Upper lobe of right lung (tissue), 1 donor: ENCODE measurements at regions not wholly inside any gene's neighbourhood (a gene's known extent, or its start where the extent isn't known, plus 50 kb on each side); places are given as distances from the start of the nearest gene placed in this dataset.

Source experiments
- ATAC-seq: fragments of 200-7000 bp; cut with Tn5 transposase; one replicate; pipeline ENCODE4 v1.9.1; 2020; ENCODE audit warnings: mild to moderate bottlenecking, moderate library complexity
- DNase-seq: peaks from one replicate; pipeline ENCODE4 v3.0.0-alpha.2; 2020
- H3K27ac ChIP-seq: fragments of 200-600 bp; one replicate; pipeline ENCODE4 v1.8.0; 2022
- H3K27me3 ChIP-seq: fragments of 200-600 bp; one replicate; pipeline ENCODE4 v1.8.0; 2022; ENCODE audit warnings: mild to moderate bottlenecking
- H3K36me3 ChIP-seq: fragments of 200-600 bp; one replicate; pipeline ENCODE4 v1.8.0; 2022
- H3K4me1 ChIP-seq: fragments of 200-600 bp; one replicate; pipeline ENCODE4 v1.8.0; 2022
- H3K4me3 ChIP-seq: fragments of 200-600 bp; one replicate; pipeline ENCODE4 v1.8.0; 2022; ENCODE audit warnings: mild to moderate bottlenecking
- H3K9me3 ChIP-seq: fragments of 200-600 bp; one replicate; pipeline ENCODE4 v1.8.0; 2022
- intact Hi-C: fragments of 100-400 bp; cut with DNase I; formaldehyde crosslinking; loops from one replicate; pipeline ENCODE4 v1.11.0; 2022
- TF ChIP-seq, protein P1 (sequence below): fragments of 200-600 bp; IDR thresholded peaks from one replicate; pipeline ENCODE4 v1.8.0; 2022; ENCODE audit warnings: antibody characterized with exemption
- donor health status: DM: no; HTN: yes; CAD: no; lungs with severe emphysema.

DNA sequence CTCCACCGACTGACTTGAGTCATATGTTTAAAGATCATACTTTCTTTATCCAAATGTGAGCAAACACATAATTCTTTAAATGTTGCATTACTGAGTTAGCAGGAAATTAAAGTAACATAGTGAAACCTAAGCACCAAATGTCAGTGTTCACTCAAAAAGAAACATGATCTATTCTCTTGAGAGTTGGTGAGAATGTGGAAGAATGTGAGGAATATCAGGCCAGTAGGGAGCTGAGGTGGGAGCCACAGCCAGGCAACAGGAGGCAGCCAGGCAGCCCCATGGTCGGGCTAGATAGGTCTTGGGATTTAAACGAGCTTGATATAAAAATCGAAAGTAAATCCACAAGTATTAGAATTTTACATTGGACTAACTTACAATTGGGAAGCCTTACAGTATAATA, 198.1 kb upstream of the SH3BP4 start:
- no peak overlapping the region for H3K4me3 ChIP-seq
- no peaks in the 10 kb centered on the region for H3K4me1 ChIP-seq
- intact Hi-C loops, result no loop called here
- no peaks in the 10 kb centered on the region for H3K9me3 ChIP-seq
- H3K36me3 ChIP-seq, result no peaks in the 10 kb centered on the region
- DNase-seq (no peak), ATAC-seq (no peak)
- H3K27ac ChIP-seq, result no peak overlapping the region
- no peaks in the 10 kb centered on the region for H3K27me3 ChIP-seq
- TF ChIP-seq, protein P1, sequence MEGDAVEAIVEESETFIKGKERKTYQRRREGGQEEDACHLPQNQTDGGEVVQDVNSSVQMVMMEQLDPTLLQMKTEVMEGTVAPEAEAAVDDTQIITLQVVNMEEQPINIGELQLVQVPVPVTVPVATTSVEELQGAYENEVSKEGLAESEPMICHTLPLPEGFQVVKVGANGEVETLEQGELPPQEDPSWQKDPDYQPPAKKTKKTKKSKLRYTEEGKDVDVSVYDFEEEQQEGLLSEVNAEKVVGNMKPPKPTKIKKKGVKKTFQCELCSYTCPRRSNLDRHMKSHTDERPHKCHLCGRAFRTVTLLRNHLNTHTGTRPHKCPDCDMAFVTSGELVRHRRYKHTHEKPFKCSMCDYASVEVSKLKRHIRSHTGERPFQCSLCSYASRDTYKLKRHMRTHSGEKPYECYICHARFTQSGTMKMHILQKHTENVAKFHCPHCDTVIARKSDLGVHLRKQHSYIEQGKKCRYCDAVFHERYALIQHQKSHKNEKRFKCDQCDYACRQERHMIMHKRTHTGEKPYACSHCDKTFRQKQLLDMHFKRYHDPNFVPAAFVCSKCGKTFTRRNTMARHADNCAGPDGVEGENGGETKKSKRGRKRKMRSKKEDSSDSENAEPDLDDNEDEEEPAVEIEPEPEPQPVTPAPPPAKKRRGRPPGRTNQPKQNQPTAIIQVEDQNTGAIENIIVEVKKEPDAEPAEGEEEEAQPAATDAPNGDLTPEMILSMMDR, result no peak

DNA sequence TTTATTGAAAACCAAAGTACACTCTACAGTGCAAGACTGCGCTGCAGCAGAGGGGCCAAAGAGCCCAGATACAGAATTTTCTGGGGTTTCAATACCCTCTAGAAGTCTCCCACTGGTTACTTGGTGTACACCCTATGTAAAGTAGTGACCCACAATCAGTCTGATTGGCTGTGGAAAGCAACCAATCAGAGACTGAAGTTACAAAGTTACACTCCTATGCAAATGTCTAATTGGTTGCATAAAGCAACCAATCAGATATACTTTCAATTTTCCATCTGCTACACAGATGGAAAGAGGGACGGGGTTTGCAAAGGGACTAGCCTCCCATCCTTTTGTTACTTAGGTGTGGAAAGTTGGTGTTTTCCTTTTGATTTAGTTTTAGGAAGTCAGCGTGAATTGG, 198.9 kb upstream of the SH3BP4 start:
- Histone ChIP-seq H3K27ac (no peak overlapping the region), H3K4me1 (no peaks in the 10 kb centered on the region), H3K36me3 (no peaks in the 10 kb centered on the region), H3K9me3 (no peaks in the 10 kb centered on the region), H3K27me3 (no peaks in the 10 kb centered on the region), H3K4me3 (no peak overlapping the region)
- TF ChIP-seq, protein P1, result no peak
- ATAC-seq (no peak), DNase-seq (no peak)
- intact Hi-C loops, result no loop called here

DNA sequence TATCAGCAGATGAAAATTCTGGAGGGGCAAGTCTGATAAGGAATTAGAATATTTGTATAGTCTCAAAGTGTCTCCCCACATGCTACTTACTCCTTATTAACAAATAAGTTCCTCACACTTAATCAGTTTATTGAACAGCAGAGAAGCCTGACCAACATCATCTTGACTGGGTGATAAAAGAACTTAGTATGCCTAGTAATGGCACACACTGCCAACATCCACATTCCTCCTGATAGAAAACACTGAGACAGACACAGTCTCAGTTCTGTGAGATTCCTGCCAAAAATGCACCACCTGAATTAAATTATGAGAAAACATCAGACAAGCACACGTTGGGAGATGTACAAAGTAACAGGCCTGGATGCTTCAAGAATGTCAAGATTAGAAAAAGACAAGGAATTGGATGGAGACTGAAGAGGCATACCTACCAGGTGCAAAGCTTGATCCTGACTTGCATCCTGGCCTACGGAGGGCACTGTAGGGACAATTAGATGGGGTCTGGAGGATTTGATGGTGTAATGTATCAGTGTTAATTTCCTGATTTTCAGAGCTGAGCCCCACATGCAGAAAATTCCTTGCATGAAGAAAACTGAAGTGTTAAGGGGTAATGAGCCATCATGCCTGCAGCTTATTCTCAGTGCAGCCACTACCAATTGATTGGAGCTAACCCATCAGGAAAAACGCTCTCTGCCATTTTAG, 200.4 kb upstream of the SH3BP4 start:
- Histone ChIP-seq H3K36me3 (no peaks in the 10 kb centered on the region), H3K27ac (no peak overlapping the region), H3K27me3 (no peaks in the 10 kb centered on the region), H3K4me3 (no peak overlapping the region), H3K9me3 (no peaks in the 10 kb centered on the region), H3K4me1 (no peaks in the 10 kb centered on the region)
- TF ChIP-seq, protein P1, result no peak
- no peak for ATAC-seq
- intact Hi-C loops, result no loop called here
- no peak for DNase-seq

DNA sequence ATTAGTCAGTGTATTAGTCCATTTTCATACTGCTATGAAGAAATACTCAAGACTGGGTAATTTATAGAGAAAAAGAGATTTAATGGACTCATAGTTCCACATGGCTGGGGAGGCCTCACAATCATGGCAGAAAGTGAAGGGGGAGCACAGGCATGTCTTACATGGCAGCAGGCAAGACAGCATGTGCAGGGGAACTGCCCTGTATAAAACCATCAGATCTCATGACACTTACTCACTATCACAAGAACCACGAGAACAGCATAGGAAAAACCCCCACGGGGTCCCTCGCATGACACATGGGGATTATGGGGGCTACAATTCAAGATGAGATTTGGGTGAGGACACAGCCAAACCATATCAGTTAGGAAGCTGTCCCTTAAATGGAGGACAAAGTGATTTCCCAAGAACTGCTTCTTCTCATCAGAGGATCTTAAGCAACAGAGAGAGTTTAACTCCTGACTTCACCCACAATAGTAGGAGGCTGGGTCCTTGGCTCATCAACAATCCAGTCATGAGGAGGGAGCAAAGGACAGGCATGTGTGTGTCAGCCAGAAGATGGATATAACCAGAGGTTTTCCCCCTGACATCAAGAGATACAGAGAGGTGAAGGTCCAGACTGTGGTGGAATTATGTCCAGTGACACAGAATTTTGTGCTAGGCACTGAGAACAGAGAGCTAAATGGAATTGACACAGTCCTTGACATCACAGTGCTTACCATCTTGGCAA, 203.8 kb upstream of the SH3BP4 start:
- intact Hi-C loops, result no loop called here
- DNase-seq, result no peak
- H3K9me3 ChIP-seq, result no peaks in the 10 kb centered on the region
- H3K27me3 ChIP-seq, result no peaks in the 10 kb centered on the region
- no peak for ATAC-seq
- H3K4me1 ChIP-seq, result no peaks in the 10 kb centered on the region
- TF ChIP-seq, protein P1, result no peak
- H3K36me3 ChIP-seq, result no peaks in the 10 kb centered on the region
- H3K27ac ChIP-seq, result no peak overlapping the region
- no peak overlapping the region for H3K4me3 ChIP-seq

DNA sequence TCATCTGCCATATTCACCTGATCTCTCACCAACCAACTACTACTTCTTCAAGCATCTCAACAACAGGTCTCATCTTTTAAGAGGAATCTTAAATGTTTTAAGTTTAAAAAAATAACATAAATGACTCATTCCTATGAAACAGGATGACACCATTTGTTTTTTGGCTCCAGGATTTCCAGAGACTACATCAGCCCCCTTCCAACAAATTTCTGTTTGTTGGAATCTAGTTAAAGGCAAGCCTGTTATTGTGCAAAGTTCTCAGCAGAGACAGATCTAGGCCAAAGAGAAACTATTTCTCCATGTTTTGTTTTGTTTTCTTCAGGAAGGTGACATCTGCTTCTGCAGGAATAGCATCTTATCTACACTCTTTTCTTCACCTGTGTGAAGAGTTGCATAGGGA, 204.8 kb upstream of the SH3BP4 start:
- Histone ChIP-seq H3K36me3 (no peaks in the 10 kb centered on the region), H3K4me1 (no peaks in the 10 kb centered on the region), H3K4me3 (no peak overlapping the region), H3K27ac (no peak overlapping the region), H3K27me3 (no peaks in the 10 kb centered on the region), H3K9me3 (no peaks in the 10 kb centered on the region)
- intact Hi-C loops, result no loop called here
- TF ChIP-seq, protein P1, result no peak
- ATAC-seq (no peak), DNase-seq (no peak)
